Testis (tissue), 2 donors: ENCODE measurements at regions not wholly inside any gene's neighbourhood (a gene's known extent, or its start where the extent isn't known, plus 50 kb on each side); places are given as distances from the start of the nearest gene placed in this dataset.

Source experiments
- CTCF ChIP-seq, 3 experiments: fragments of 450-650 bp in 2 of 3; fragments of 200-600 bp in 1 of 3; sonication (generic) in 1 of 3; IDR thresholded peaks; one replicate each; pipeline ENCODE4 v1.5.1; 2016 to 2019; ENCODE audit warnings: antibody characterized with exemption in 3 of 3, mild to moderate bottlenecking in 2 of 3, moderate library complexity in 1 of 3
- POLR2A ChIP-seq: fragments of 450-650 bp; IDR thresholded peaks from one replicate; pipeline ENCODE4 v1.6.1; 2017; ENCODE audit warnings: antibody characterized with exemption, mild to moderate bottlenecking, moderate library complexity

DNA sequence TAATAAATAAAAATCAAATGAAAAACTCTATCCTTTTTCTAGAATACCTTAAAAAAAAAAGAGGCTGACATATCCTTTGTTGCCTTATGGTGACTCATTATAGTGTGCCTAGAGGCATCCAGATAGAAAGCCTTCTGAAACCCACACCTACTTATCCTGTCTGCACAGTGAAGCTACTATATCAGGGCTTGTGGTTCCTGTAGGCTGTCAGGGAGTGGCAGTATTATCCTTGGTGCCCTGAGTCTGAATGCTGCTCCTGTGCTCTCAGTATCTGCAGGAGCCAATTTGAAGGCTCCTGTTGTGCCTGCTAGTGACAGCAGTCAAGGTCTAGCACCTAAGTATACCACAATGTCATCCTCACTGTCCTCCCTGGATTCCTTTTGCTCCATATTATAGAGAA lies 168.4 kb upstream of the AVPR1A start:
- TF ChIP-seq CTCF (IDR thresholded peaks at IDR 0.05), result no peak
- TF ChIP-seq POLR2A, result no peak
